Gastroesophageal sphincter (tissue), 4 donors: ENCODE measurements at regions not wholly inside any gene's neighbourhood (a gene's known extent, or its start where the extent isn't known, plus 50 kb on each side); places are given as distances from the start of the nearest gene placed in this dataset.

ENCODE experiments used
- ATAC-seq: fragments of 150-250 bp; one replicate; pipeline ENCODE4 v1.9.1; 2016; ENCODE audit warnings: mild to moderate bottlenecking, moderate library complexity
- H3K27ac ChIP-seq, 4 donors: fragments of 200-600 bp; sonication (generic) in 3 of 4; 1 replicate in 3 of 4; 2 replicates in 1 of 4; pipeline ENCODE4 v1.5.1; 2016 to 2019
- H3K27me3 ChIP-seq: fragments of 200-600 bp; sonication (generic); one replicate; pipeline ENCODE4 v1.5.1; 2019
- H3K36me3 ChIP-seq, 2 donors: fragments of 200-600 bp; sonication (generic); one replicate each; pipeline ENCODE4 v1.5.1; 2019; ENCODE audit warnings: control low read depth in 1 of 2
- H3K4me1 ChIP-seq, 3 donors: fragments of 200-600 bp; sonication (generic); 1 replicate in 2 of 3; 2 replicates in 1 of 3; pipeline ENCODE4 v1.5.1; 2016 to 2019; ENCODE audit warnings: control low read depth in 2 of 3
- H3K4me3 ChIP-seq, 2 donors: fragments of 200-600 bp; sonication (generic); one replicate each; pipeline ENCODE4 v1.5.1; 2019; ENCODE audit warnings: mild to moderate bottlenecking in 1 of 2, moderate library complexity in 1 of 2
- H3K9me3 ChIP-seq, 3 donors: fragments of 200-600 bp; sonication (generic); one replicate each; pipeline ENCODE4 v1.5.1; 2017 to 2019; ENCODE audit warnings: control low read depth in 2 of 3
- CTCF ChIP-seq, 4 experiments: fragments of 200-600 bp in 2 of 4; fragments of 450-650 bp in 2 of 4; sonication (generic) in 1 of 4; IDR thresholded peaks; one replicate each; pipeline ENCODE4 v1.5.1; 2017 to 2019; ENCODE audit warnings: antibody characterized with exemption in 4 of 4, mild to moderate bottlenecking in 2 of 4, moderate library complexity in 2 of 4
- EP300 ChIP-seq: sonication (generic); formaldehyde crosslinking; IDR thresholded peaks from one replicate; pipeline ENCODE4 v1.6.1; 2017; ENCODE audit warnings: antibody characterized with exemption, mild to moderate bottlenecking
- POLR2A ChIP-seq, 2 donors: fragments of 450-650 bp; IDR thresholded peaks; one replicate each; pipeline ENCODE4 v1.6.1; 2017; ENCODE audit warnings: antibody characterized with exemption in 2 of 2, mild to moderate bottlenecking in 2 of 2, moderate library complexity in 1 of 2
- POLR2AphosphoS5 ChIP-seq: sonication (generic); formaldehyde crosslinking; IDR thresholded peaks from one replicate; pipeline ENCODE4 v1.6.1; 2017; ENCODE audit warnings: antibody characterized with exemption
- WGBS, 2 donors: methylation state at CpG; one replicate each; pipeline ENCODE4 v1.1.5; 2018; ENCODE audit warnings: low coverage in 1 of 2; 5-methylcytosine and 5-hydroxymethylcytosine counted together

DNA sequence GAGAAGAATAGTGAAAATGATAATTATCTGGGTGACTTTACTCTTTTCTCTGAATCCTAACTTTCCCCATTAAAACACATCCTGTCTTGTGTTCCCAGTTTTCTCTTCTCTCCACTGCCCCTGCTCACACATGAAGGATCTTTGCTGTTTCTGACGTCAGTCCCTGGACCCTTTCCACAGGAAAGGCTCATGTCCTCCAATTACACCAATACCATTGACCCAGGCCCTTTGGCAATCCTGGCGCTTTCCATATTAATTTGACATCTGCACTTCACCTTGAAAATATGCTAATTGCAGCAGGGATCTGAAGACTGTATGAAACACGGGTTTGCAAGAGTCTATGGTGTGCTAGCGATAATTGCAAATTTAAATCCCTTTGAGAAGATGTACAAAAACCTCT is 170.2 kb upstream of the GOT2 start:
- H3K27ac ChIP-seq = no peak overlapping the region
- whole genome bisulfite sequencing, 2 donors = 62 to 79% methylated on average over 3 to 4 of the region's 4 CpGs
- ATAC-seq = no peak

GRCh38 chr16:58889516-58889915 is 155.4 kb upstream of the GOT2 start:
- Histone ChIP-seq H3K9me3 (no peaks in the 10 kb centered on the region), H3K4me3 (no peak overlapping the region), H3K36me3 (no peaks in the 10 kb centered on the region), H3K27me3 (no peaks in the 10 kb centered on the region), H3K27ac (no peak overlapping the region), H3K4me1 (no peaks in the 10 kb centered on the region)
- WGBS, 2 donors = 38 to 85% methylated on average over 1 of the region's 1 CpG
- no peak for ATAC-seq
- TF ChIP-seq EP300 (no peak), POLR2A (IDR thresholded peaks at IDR 0.05) (no peak), CTCF (IDR thresholded peaks at IDR 0.05) (no peak), POLR2AphosphoS5 (no peak)

More for the DNA sequence above, 170.2 kb upstream of the GOT2 start:
- Histone ChIP-seq H3K36me3 (no peaks in the 10 kb centered on the region), H3K4me1 (no peaks in the 10 kb centered on the region), H3K9me3 (no peaks in the 10 kb centered on the region), H3K4me3 (no peak overlapping the region), H3K27me3 (no peaks in the 10 kb centered on the region)
- TF ChIP-seq EP300 (no peak), POLR2A (IDR thresholded peaks at IDR 0.05) (no peak), CTCF (IDR thresholded peaks at IDR 0.05) (no peak), POLR2AphosphoS5 (no peak)

- Histone ChIP-seq H3K9me3 (no peaks in the 10 kb centered on the region), H3K27ac (no peak overlapping the region), H3K27me3 (no peaks in the 10 kb centered on the region), H3K4me1 (no peaks in the 10 kb centered on the region), H3K4me3 (no peak overlapping the region), H3K36me3 (no peaks in the 10 kb centered on the region)
- no peak for ATAC-seq
- no peak for TF ChIP-seq EP300
- no peak for TF ChIP-seq POLR2A (IDR thresholded peaks at IDR 0.05)
- no peak for TF ChIP-seq CTCF (IDR thresholded peaks at IDR 0.05)
- TF ChIP-seq POLR2AphosphoS5 = no peak
- WGBS, 2 donors = 81% methylated on average over 3 to 5 of the region's 5 CpGs
Observed at GRCh38 chr16:58885528-58886170, 151.5 kb upstream of the GOT2 start.

- Histone ChIP-seq H3K9me3 (peaks cover 0 to under 1% (median 0%) of the 10 kb centered on the region in 3 donors), H3K27me3 (no peaks in the 10 kb centered on the region), H3K27ac (no peak overlapping the region), H3K4me3 (no peak overlapping the region), H3K4me1 (no peaks in the 10 kb centered on the region), H3K36me3 (no peaks in the 10 kb centered on the region)
- no peak for ATAC-seq
- TF ChIP-seq POLR2AphosphoS5 = no peak
- no peak for TF ChIP-seq POLR2A (IDR thresholded peaks at IDR 0.05)
Observed at GRCh38 chr16:58884141-58884540, 150.0 kb upstream of the GOT2 start.

DNA sequence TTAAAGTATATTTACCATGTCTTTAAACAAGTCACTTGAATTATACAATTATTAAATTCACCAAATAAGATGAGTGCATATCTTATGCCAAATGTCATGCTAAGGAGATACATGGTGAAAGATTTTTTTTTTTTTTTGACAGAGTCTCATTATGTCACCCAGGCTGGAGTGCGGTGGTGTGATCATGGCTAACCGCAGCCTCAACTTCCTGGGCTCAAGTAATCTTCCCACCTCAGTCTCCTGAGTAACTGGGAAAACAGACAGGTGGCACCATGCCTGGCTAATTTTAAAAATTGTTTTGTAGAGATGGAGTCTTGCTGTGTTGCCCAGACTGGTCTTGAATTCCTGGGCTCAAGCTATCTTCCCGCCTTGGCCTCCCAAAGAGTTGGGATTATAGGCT is 149.0 kb upstream of the GOT2 start:
- no peak for TF ChIP-seq POLR2A (IDR thresholded peaks at IDR 0.05)
- no peak for TF ChIP-seq POLR2AphosphoS5
- no peak for TF ChIP-seq EP300
- TF ChIP-seq CTCF (IDR thresholded peaks at IDR 0.05) = no peak
- no peaks in the 10 kb centered on the region for H3K36me3 ChIP-seq
- H3K4me1 ChIP-seq = no peaks in the 10 kb centered on the region
- 89 to 94% methylated on average over 2 to 3 of the region's 3 CpGs for WGBS, 2 donors
- H3K9me3 ChIP-seq = peaks cover 0 to 10% (median 0%) of the 10 kb centered on the region in 3 donors
- no peak overlapping the region for H3K4me3 ChIP-seq
- no peak overlapping the region for H3K27ac ChIP-seq
- no peaks in the 10 kb centered on the region for H3K27me3 ChIP-seq
- no peak for ATAC-seq
